GM12874 (cell line): ENCODE measurements at regions not wholly inside any gene's neighbourhood (a gene's known extent, or its start where the extent isn't known, plus 50 kb on each side); places are given as distances from the start of the nearest gene placed in this dataset.

Source experiments
- TF ChIP-seq, protein P1 (sequence below): IDR thresholded peaks from 2 replicates; pipeline ENCODE4 v1.5.1; 2011; ENCODE audit warnings: low read depth, mild to moderate bottlenecking, control low read depth, low read length, moderate library complexity; ENCODE audit not compliant: insufficient read depth

DNA sequence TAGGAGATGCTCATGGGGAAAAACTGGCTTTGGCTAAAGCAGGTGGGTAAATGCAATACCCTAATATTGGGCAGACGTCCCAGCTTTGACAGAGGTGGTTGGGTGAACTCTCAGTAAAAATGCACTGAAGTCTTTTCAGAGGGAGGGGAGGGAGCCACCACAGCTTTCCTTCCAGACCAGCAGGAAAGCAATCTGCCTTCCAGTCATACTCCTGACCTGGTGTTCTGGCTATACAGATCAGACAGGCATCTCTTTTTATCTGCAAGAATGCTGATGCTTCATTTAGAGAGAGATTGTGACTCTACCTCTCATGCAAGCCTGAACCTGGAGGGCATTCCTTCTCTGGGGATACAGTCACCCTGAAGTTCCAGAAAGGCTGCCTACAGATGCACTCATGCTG is 52.6 kb upstream of the ICA1 start:
- TF ChIP-seq, protein P1, sequence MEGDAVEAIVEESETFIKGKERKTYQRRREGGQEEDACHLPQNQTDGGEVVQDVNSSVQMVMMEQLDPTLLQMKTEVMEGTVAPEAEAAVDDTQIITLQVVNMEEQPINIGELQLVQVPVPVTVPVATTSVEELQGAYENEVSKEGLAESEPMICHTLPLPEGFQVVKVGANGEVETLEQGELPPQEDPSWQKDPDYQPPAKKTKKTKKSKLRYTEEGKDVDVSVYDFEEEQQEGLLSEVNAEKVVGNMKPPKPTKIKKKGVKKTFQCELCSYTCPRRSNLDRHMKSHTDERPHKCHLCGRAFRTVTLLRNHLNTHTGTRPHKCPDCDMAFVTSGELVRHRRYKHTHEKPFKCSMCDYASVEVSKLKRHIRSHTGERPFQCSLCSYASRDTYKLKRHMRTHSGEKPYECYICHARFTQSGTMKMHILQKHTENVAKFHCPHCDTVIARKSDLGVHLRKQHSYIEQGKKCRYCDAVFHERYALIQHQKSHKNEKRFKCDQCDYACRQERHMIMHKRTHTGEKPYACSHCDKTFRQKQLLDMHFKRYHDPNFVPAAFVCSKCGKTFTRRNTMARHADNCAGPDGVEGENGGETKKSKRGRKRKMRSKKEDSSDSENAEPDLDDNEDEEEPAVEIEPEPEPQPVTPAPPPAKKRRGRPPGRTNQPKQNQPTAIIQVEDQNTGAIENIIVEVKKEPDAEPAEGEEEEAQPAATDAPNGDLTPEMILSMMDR, result no peak

DNA sequence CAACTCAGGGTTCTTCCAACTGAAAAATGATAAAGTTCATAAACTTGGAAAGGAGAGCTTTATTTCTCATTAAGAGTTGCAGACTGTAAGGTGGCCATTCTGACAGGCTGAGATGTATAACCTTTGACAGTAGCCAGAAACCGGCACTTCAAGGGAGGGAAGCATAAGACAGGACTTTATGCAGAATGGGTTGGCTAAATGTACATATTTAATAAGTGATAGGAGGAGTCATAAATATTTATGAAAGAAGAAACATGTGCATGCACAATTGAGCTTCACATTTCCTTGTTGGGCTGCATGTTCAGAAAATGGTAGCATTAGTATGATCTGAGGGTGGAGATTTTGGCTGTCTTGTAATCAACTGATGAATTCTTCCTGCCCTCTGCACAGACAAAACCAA is 57.1 kb upstream of the ICA1 start:
- TF ChIP-seq, protein P1, result no peak

DNA sequence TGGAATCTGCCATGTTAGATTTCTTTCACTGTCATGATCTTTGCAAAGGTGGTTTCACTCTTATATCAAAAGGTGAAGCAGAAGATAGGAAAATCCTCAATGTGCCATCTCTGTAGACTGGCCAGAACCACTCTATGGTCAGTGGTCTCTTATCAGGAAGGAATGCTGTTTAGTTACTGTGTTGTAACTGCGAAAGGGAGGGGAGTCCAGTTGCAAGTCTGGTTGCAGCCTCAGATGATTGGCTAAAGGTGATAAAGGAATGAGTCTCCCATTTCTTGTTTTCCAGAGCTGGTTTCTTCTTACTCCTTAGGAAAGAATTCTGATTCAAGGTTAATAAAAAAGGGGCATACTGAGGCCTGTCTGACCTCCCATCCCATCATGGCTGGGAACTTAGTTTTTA is 58.2 kb upstream of the ICA1 start:
- TF ChIP-seq, protein P1, result no peak

DNA sequence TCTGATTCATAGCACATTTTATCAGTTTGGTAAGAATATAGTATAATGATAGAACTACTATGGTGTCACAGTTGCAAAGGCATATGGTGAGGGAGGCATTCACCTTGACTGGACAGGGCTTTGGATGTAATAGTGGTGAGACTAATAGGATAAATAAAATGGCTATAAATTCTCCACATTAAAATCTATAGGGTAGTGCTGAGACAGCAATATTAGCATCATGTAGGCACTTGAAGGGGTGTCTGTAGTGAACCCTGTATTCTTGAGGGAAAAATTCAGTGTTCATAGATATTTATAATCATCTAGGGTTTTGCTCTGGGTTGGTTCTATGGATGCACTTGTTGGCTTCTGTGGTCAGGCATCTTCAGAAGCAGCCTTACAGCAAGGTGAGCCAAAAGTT is 59.3 kb upstream of the ICA1 start:
- TF ChIP-seq, protein P1, result no peak

DNA sequence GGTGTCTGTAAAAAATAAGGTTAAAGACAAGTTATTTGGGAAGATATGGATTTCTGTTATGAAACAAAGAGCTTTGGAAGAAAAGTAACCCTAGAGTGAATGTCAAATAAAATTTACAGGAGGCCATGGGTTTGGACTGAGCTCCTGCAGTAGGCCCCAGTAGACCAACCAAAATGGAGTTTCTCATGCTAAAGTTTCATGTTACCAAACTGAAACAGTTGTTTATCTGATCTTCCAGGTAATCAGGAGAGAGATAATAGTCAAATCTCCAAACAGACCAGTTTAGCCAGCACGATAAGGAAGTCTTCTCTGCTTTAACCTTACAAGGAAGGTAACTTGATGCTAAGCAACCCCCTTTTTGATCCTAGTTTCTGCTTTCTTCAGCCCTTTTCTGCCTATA is 60.7 kb upstream of the ICA1 start:
- TF ChIP-seq, protein P1, result no peak

DNA sequence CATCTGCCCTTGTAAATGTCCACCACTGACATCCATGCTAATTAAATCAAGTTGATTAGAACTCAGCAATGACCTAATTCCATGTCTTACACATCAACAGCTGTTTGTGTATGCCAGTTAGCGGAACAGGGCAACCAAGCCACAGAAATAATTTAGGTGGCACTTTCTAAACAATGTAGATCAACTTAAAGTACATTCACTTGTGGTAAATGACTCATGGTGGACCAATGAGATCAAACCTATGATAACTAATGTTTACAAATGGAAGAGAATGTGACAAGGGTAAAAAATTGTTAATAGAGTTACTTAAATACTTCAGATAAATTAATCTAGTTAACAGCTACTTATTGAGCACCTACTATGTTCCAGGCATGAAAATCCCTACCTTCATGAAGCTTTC is 63.1 kb upstream of the ICA1 start:
- TF ChIP-seq, protein P1, result no peak

DNA sequence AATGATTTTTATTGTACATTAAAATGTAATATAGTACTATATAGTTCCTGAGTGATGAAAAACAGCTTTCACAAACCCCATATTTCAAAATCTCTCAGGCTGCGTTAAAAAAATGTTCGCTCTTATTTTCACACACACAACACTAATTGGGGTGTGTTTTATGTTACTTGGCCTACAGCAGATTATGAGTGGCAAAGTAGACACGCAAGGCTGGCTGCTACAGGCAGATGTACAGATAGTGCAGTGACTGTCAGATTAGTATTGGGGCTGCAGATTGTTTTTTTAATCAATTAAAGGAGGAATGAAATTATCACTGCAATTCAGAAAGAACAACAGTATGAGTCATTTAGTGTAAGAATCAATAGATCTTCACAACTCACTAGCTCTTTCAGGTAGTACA is 65.2 kb upstream of the ICA1 start:
- TF ChIP-seq, protein P1, result no peak

DNA sequence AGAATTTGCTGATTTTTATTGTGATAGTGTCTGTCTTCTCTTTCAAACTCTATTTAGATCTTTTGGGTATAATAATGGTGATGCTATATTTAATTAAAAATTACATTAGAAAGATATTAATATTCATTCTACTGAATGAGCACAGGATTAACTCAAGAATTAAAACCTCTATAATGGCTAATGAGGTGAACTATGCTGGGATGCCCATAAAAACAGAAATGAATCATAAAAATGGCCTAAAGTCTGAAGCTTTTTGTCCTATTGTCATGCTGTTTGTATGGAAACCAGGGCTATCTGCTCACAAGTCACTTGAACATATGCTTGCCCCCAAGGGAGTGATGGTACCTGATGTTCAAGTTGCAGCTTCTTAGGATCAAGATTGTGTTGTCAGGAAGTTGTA is 76.2 kb upstream of the ICA1 start:
- TF ChIP-seq, protein P1, result no peak
